HCT116 (cell line): ENCODE measurements at regions not wholly inside any gene's neighbourhood (a gene's known extent, or its start where the extent isn't known, plus 50 kb on each side); places are given as distances from the start of the nearest gene placed in this dataset.

ENCODE experiments used
- ATAC-seq: fragments of 200-7000 bp; cut with Tn5 transposase; 2 replicates; pipeline ENCODE4 v1.9.1; 2020; ENCODE audit warnings: mild to moderate bottlenecking, moderate library complexity
- BruUV-seq: library from RNA; stranded (reverse); fragments of 400-500 nt; replicated peaks from 2 replicates; lab custom pipeline; 2021; lab: Mats Ljungman, UMichigan
- CTCF ChIA-PET: fragments of 300-600 bp; sonication (Branson Sonifier 250); formaldehyde crosslinking; loops from one replicate; lab custom pipeline; 2021; ENCODE audit warnings: antibody characterized with exemption; lab: Charles Lee
- POLR2A ChIA-PET: fragments of 300-600, 350-600 bp; sonication (Branson Sonifier 250); formaldehyde crosslinking; loops from one replicate; lab custom pipeline; 2021; ENCODE audit warnings: antibody characterized with exemption; lab: Charles Lee
- RAD21 ChIA-PET, 2 experiments: fragments of 300-600 bp; sonication (Branson Sonifier 250); formaldehyde crosslinking; loops; one replicate each; lab custom pipeline; 2023; ENCODE audit warnings: low total read pairs in 2 of 2; ENCODE audit not compliant: uncharacterized antibody in 2 of 2, unreplicated experiment in 2 of 2, low non-redundant PET in 1 of 2; lab: Charles Lee
- DNase-seq: peaks from one replicate; pipeline ENCODE4 v3.0.0-alpha.2; 2010; ENCODE audit warnings: low read depth, low spot score
- H2AFZ ChIP-seq: fragments of 200-600 bp; shearing (Covaris generic), sonication (generic); 2 replicates; pipeline ENCODE4 v1.6.1; 2017; ENCODE audit warnings: low read depth, mixed run types, mixed read lengths, antibody characterized with exemption, low read length; ENCODE audit not compliant: poor library complexity, severe bottlenecking
- H3K27ac ChIP-seq: 2 replicates; pipeline ENCODE4 v1.5.1; 2012; ENCODE audit warnings: low read depth, low read length
- H3K27me3 ChIP-seq: fragments of 200-600 bp; sonication (generic); 2 replicates; pipeline ENCODE4 v1.6.1; 2016; ENCODE audit warnings: mixed run types, low read length, mixed read lengths; ENCODE audit not compliant: insufficient read depth
- H3K36me3 ChIP-seq, 2 experiments: fragments of 200-500 bp in 1 of 2; fragments of 200-600 bp in 1 of 2; sonication (Bioruptor generic) in 1 of 2; sonication (generic) in 1 of 2; 2 replicates each; pipeline versions ENCODE4 v1.5.1 to v1.6.1; 2014 to 2016; ENCODE audit warnings: low read length in 2 of 2, inconsistent platforms in 1 of 2, mixed read lengths in 1 of 2, mixed run types in 1 of 2; ENCODE audit not compliant: insufficient read depth in 2 of 2, control insufficient read depth in 1 of 2
- H3K4me1 ChIP-seq, 2 experiments: fragments of 200-600 bp in 1 of 2; sonication (generic) in 1 of 2; 2 replicates each; pipeline versions ENCODE4 v1.5.1 to v1.6.1; 2012 to 2017; ENCODE audit warnings: low read length in 2 of 2, inconsistent platforms in 1 of 2, mild to moderate bottlenecking in 1 of 2, mixed read lengths in 1 of 2, mixed run types in 1 of 2, moderate library complexity in 1 of 2; ENCODE audit not compliant: insufficient read depth in 2 of 2, control insufficient read depth in 1 of 2
- H3K4me2 ChIP-seq: fragments of 200-600 bp; sonication (generic); 2 replicates; pipeline ENCODE4 v1.6.1; 2017; ENCODE audit warnings: mixed run types, low read length, mixed read lengths
- H3K4me3 ChIP-seq, 2 experiments: fragments of 200-600 bp in 1 of 2; sonication (generic) in 1 of 2; replicated peaks in 1 of 2; 2 replicates each; pipeline ENCODE4 v1.5.1; 2011 to 2016; ENCODE audit warnings: low read length in 2 of 2, control low read depth in 1 of 2, low read depth in 1 of 2, mild to moderate bottlenecking in 1 of 2, mixed read lengths in 1 of 2, mixed run types in 1 of 2
- H3K79me2 ChIP-seq: fragments of 200-600 bp; sonication (generic); 2 replicates; pipeline ENCODE4 v1.6.1; 2017; ENCODE audit warnings: mild to moderate bottlenecking, mixed run types, low read length, moderate library complexity, mixed read lengths; ENCODE audit not compliant: insufficient read depth
- H3K9ac ChIP-seq: fragments of 200-600 bp; sonication (generic); 2 replicates; pipeline ENCODE4 v1.6.1; 2016; ENCODE audit warnings: low read length, mixed read lengths
- H3K9me2 ChIP-seq: fragments of 200-600 bp; sonication (generic), shearing (Covaris generic); 2 replicates; pipeline ENCODE4 v1.6.1; 2017; ENCODE audit warnings: mixed run types, mild to moderate bottlenecking, moderate library complexity; ENCODE audit not compliant: insufficient read depth
- H3K9me3 ChIP-seq, 2 experiments: fragments of 200-500 bp in 1 of 2; fragments of 200-600 bp in 1 of 2; sonication (Bioruptor generic) in 1 of 2; sonication (generic) in 1 of 2; 2 replicates each; pipeline ENCODE4 v1.6.1; 2014 to 2017; ENCODE audit warnings: low read length in 2 of 2, mixed read lengths in 2 of 2, inconsistent platforms in 1 of 2, low read depth in 1 of 2, mild to moderate bottlenecking in 1 of 2, mixed run types in 1 of 2, moderate library complexity in 1 of 2; ENCODE audit not compliant: control insufficient read depth in 1 of 2, insufficient read depth in 1 of 2
- H4K20me1 ChIP-seq: fragments of 200-600 bp; sonication (generic), shearing (Covaris generic); 2 replicates; pipeline ENCODE4 v1.6.1; 2017; ENCODE audit warnings: mixed run types, mild to moderate bottlenecking, moderate library complexity; ENCODE audit not compliant: insufficient read depth
- CBX3 ChIP-seq: IDR thresholded peaks from 2 replicates; pipeline ENCODE4 v1.6.1; 2012; ENCODE audit warnings: low read depth
- EGR1 ChIP-seq: IDR thresholded peaks from 2 replicates; pipeline ENCODE4 v1.6.1; 2012; ENCODE audit warnings: low read depth
- FOSL1 ChIP-seq: IDR thresholded peaks from 2 replicates; pipeline ENCODE4 v1.6.1; 2012; ENCODE audit warnings: low read depth
- POLR2A ChIP-seq: IDR thresholded peaks from 2 replicates; pipeline ENCODE4 v1.7.0; 2011; ENCODE audit warnings: borderline replicate concordance; ENCODE audit not compliant: insufficient read depth, insufficient read length; ENCODE audit errors: extremely low read depth
- RAD21 ChIP-seq: IDR thresholded peaks from 2 replicates; pipeline ENCODE4 v1.6.1; 2012; ENCODE audit warnings: low read depth, mild to moderate bottlenecking
- TCF7L2 ChIP-seq: IDR thresholded peaks from 2 replicates; pipeline ENCODE4 v1.7.0; 2011; ENCODE audit warnings: borderline replicate concordance, inconsistent platforms; ENCODE audit not compliant: insufficient read depth, insufficient read length; ENCODE audit errors: extremely low read depth
- ZFX ChIP-seq: fragments of 450-650 bp; IDR thresholded peaks from 2 replicates; pipeline ENCODE4 v1.6.1; 2017
- intact Hi-C: fragments of 100-400 bp; cut with micrococcal nuclease; formaldehyde crosslinking; loops from 2 replicates; pipeline ENCODE4 v1.10.0; 2022
- TF ChIP-seq, protein P1 (sequence below): IDR thresholded peaks from 2 replicates; pipeline ENCODE4 v1.6.1; 2012
- TF ChIP-seq, protein P2 (sequence below), 3 experiments: fragments of 200-600 bp in 1 of 3; sonication (generic) in 1 of 3; IDR thresholded peaks in 2 of 3; conservative IDR thresholded peaks in 1 of 3; 2 replicates each; pipeline ENCODE4 v1.5.1; 2012 to 2017; ENCODE audit warnings: low read depth in 2 of 3, low read length in 2 of 3, antibody characterized with exemption in 1 of 3, borderline replicate concordance in 1 of 3, control low read depth in 1 of 3, mild to moderate bottlenecking in 1 of 3, mixed read lengths in 1 of 3, mixed run types in 1 of 3, moderate library complexity in 1 of 3; ENCODE audit not compliant: insufficient read depth in 1 of 3

- no peaks in the 10 kb centered on the region for H3K9me2 ChIP-seq
- no TSS peak for BruUV-seq
- CTCF ChIA-PET: no interaction called here
- no peaks in the 10 kb centered on the region for H3K4me1 ChIP-seq
- ATAC-seq: no peak
- RAD21 ChIA-PET: no interaction called here
- peaks cover 0 to 10% of the 10 kb centered on the region in 2 experiments for H3K9me3 ChIP-seq
- TF ChIP-seq TCF7L2 (no peak), ZFX (no peak), FOSL1 (no peak), RAD21 (no peak), CBX3 (no peak), EGR1 (no peak), POLR2A (no peak)
- TF ChIP-seq, protein P1, sequence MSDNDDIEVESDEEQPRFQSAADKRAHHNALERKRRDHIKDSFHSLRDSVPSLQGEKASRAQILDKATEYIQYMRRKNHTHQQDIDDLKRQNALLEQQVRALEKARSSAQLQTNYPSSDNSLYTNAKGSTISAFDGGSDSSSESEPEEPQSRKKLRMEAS: no peak
- TF ChIP-seq, protein P2, sequence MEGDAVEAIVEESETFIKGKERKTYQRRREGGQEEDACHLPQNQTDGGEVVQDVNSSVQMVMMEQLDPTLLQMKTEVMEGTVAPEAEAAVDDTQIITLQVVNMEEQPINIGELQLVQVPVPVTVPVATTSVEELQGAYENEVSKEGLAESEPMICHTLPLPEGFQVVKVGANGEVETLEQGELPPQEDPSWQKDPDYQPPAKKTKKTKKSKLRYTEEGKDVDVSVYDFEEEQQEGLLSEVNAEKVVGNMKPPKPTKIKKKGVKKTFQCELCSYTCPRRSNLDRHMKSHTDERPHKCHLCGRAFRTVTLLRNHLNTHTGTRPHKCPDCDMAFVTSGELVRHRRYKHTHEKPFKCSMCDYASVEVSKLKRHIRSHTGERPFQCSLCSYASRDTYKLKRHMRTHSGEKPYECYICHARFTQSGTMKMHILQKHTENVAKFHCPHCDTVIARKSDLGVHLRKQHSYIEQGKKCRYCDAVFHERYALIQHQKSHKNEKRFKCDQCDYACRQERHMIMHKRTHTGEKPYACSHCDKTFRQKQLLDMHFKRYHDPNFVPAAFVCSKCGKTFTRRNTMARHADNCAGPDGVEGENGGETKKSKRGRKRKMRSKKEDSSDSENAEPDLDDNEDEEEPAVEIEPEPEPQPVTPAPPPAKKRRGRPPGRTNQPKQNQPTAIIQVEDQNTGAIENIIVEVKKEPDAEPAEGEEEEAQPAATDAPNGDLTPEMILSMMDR (IDR thresholded peaks at IDR 0.05 in 2 of 3, conservative IDR thresholded peaks at IDR 0.05 in 1 of 3; ENCODE audit: borderline replicate concordance in 1 of 3, insufficient read depth in 1 of 3, low read depth in 2 of 3, low read length in 2 of 3): no peak
- H3K9ac ChIP-seq: no peak overlapping the region
- no peak overlapping the region for H3K4me2 ChIP-seq
- H3K36me3 ChIP-seq: no peaks in the 10 kb centered on the region
- no peak for DNase-seq
- no peak overlapping the region for H2AFZ ChIP-seq
- no peak overlapping the region for H3K4me3 ChIP-seq
- H3K27me3 ChIP-seq: no peaks in the 10 kb centered on the region
- no peaks in the 10 kb centered on the region for H3K79me2 ChIP-seq
- no peak overlapping the region for H3K27ac ChIP-seq
- intact Hi-C loops: no loop called here
- POLR2A ChIA-PET: no interaction called here
- no peaks in the 10 kb centered on the region for H4K20me1 ChIP-seq
Measured at GRCh38 chr9:25207402-25208195, 470.6 kb downstream of the TUSC1 start.
